KMS-11 (cell line): ENCODE measurements at regions not wholly inside any gene's neighbourhood (a gene's known extent, or its start where the extent isn't known, plus 50 kb on each side); places are given as distances from the start of the nearest gene placed in this dataset.

Experiments
- H2AFZ ChIP-seq: fragments of 200-600 bp; sonication (generic); 2 replicates; pipeline ENCODE4 v1.6.1; 2016; ENCODE audit warnings: antibody characterized with exemption, mixed run types, low read depth
- H3K27ac ChIP-seq: fragments of 200-600 bp; sonication (generic); 2 replicates; pipeline ENCODE4 v1.6.1; 2016; ENCODE audit warnings: mild to moderate bottlenecking, mixed run types
- H3K27me3 ChIP-seq: fragments of 200-600 bp; sonication (generic); 2 replicates; pipeline ENCODE4 v1.6.1; 2017; ENCODE audit warnings: mild to moderate bottlenecking, low read depth, mixed run types, moderate library complexity; ENCODE audit not compliant: insufficient read depth
- H3K36me3 ChIP-seq: fragments of 200-600 bp; sonication (generic); 2 replicates; pipeline ENCODE4 v1.6.1; 2017; ENCODE audit warnings: mild to moderate bottlenecking, mixed run types; ENCODE audit not compliant: insufficient read depth
- H3K4me1 ChIP-seq: fragments of 200-600 bp; sonication (generic); 2 replicates; pipeline ENCODE4 v1.6.1; 2016; ENCODE audit warnings: mild to moderate bottlenecking, low read depth, mixed run types; ENCODE audit not compliant: poor library complexity, severe bottlenecking
- H3K4me2 ChIP-seq: fragments of 200-600 bp; sonication (generic); 2 replicates; pipeline ENCODE4 v1.7.0; 2016; ENCODE audit warnings: mild to moderate bottlenecking, mixed run types
- H3K4me3 ChIP-seq: fragments of 200-600 bp; sonication (generic); IDR thresholded peaks from 2 replicates; pipeline ENCODE4 v1.6.1; 2017; ENCODE audit warnings: low read depth, low read length, mixed read lengths; ENCODE audit not compliant: insufficient read depth
- H3K79me2 ChIP-seq: fragments of 200-600 bp; sonication (generic); 2 replicates; pipeline ENCODE4 v1.6.1; 2016; ENCODE audit warnings: low read depth, mixed run types; ENCODE audit not compliant: insufficient read depth
- H3K9ac ChIP-seq: fragments of 200-600 bp; sonication (generic); 2 replicates; pipeline ENCODE4 v1.6.1; 2016; ENCODE audit warnings: mild to moderate bottlenecking, mixed run types
- H4K20me1 ChIP-seq: fragments of 200-600 bp; sonication (generic); 2 replicates; pipeline ENCODE4 v1.6.1; 2016; ENCODE audit warnings: mild to moderate bottlenecking, mixed run types; ENCODE audit not compliant: insufficient read depth
- TF ChIP-seq, protein P1 (sequence below): fragments of 200-600 bp; sonication (generic); conservative IDR thresholded peaks from 2 replicates; pipeline ENCODE4 v1.6.1; 2017; ENCODE audit warnings: low read depth, mild to moderate bottlenecking, antibody characterized with exemption, low read length, moderate library complexity, mixed read lengths

- TF ChIP-seq, protein P1, sequence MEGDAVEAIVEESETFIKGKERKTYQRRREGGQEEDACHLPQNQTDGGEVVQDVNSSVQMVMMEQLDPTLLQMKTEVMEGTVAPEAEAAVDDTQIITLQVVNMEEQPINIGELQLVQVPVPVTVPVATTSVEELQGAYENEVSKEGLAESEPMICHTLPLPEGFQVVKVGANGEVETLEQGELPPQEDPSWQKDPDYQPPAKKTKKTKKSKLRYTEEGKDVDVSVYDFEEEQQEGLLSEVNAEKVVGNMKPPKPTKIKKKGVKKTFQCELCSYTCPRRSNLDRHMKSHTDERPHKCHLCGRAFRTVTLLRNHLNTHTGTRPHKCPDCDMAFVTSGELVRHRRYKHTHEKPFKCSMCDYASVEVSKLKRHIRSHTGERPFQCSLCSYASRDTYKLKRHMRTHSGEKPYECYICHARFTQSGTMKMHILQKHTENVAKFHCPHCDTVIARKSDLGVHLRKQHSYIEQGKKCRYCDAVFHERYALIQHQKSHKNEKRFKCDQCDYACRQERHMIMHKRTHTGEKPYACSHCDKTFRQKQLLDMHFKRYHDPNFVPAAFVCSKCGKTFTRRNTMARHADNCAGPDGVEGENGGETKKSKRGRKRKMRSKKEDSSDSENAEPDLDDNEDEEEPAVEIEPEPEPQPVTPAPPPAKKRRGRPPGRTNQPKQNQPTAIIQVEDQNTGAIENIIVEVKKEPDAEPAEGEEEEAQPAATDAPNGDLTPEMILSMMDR, result no peak
- no peak overlapping the region for H2AFZ ChIP-seq
- no peaks in the 10 kb centered on the region for H3K4me1 ChIP-seq
- no peaks in the 10 kb centered on the region for H3K36me3 ChIP-seq
- no peaks in the 10 kb centered on the region for H3K79me2 ChIP-seq
- no peaks in the 10 kb centered on the region for H4K20me1 ChIP-seq
- H3K9ac ChIP-seq, result no peak overlapping the region
- H3K4me3 ChIP-seq, result no peak overlapping the region
- H3K27me3 ChIP-seq, result no peaks in the 10 kb centered on the region
- H3K27ac ChIP-seq, result no peak overlapping the region
- H3K4me2 ChIP-seq, result no peak overlapping the region
Measured at GRCh38 chr4:176925962-176926361, 133.2 kb upstream of the VEGFC start.

DNA sequence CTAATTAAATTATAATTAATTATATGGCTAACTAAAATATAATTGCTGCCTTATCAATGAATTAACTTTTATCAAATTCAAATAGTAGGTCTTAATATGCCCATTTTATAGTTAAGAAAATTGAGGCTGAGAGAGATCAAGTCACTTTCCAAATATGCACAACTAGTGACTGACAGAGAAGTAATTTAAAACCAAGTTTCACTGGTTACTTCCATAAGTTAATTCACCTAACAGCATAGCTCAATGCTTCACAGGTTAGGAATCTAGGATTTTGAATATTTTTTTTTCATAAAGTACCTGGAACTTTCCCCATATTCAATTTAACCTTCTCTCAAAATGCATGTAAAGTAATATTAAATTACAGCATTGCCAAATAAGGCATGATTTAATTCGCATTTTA, 134.4 kb upstream of the VEGFC start:
- Histone ChIP-seq H3K79me2 (no peaks in the 10 kb centered on the region), H3K9ac (no peak overlapping the region)

DNA sequence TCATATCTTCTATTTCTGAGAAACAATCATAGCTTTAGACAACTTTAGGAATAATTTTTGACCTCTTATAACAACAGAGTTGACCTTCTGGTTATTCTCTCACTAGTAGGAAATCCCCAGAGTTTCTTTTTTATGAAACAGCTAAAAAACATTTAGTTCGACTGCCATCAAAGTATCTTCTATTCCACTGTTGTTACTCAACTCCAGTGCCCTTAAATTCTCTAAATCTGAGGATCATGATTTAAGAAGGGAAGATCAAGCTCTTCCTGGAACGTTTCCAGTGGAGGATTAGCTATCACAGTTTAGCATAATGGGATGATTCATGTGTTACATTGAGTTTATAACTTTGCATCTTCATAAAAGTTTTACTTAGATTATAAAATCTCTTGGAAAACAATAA, 134.9 kb upstream of the VEGFC start:
- H3K4me3 ChIP-seq, result no peak overlapping the region
- H3K4me1 ChIP-seq, result no peaks in the 10 kb centered on the region
- H3K27ac ChIP-seq, result no peak overlapping the region
- H2AFZ ChIP-seq, result no peak overlapping the region
- TF ChIP-seq, protein P1, result no peak
- H3K27me3 ChIP-seq, result no peaks in the 10 kb centered on the region
- H4K20me1 ChIP-seq, result no peaks in the 10 kb centered on the region
- no peaks in the 10 kb centered on the region for H3K36me3 ChIP-seq
- H3K9ac ChIP-seq, result no peak overlapping the region
- H3K4me2 ChIP-seq, result no peak overlapping the region
- H3K79me2 ChIP-seq, result no peaks in the 10 kb centered on the region

More for the DNA sequence above, 134.4 kb upstream of the VEGFC start:
- Histone ChIP-seq H3K4me2 (no peak overlapping the region), H2AFZ (no peak overlapping the region), H3K27ac (no peak overlapping the region), H3K4me1 (no peaks in the 10 kb centered on the region), H3K36me3 (no peaks in the 10 kb centered on the region), H3K4me3 (no peak overlapping the region), H4K20me1 (no peaks in the 10 kb centered on the region), H3K27me3 (no peaks in the 10 kb centered on the region)
- TF ChIP-seq, protein P1, result no peak

DNA sequence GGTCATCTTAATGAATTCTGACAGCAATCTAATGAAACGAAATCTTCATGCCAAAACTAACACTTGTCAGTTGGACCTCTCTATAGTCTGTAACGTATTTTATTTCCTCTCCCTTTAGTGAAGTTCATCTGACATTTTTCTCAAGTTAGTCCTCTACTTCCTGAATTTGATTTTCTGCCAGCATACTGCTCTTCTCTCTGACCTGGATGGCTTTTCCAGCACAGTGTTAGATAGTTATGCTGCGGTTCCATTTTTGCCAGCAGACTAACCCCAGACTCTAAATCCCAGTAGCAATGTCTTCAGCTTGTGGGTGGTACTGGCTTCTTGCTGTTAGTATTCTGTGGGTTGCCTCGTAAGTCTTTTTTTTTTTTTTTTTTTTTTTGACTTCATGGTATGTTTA, 146.7 kb upstream of the VEGFC start:
- Histone ChIP-seq H3K4me1 (no peaks in the 10 kb centered on the region), H4K20me1 (no peaks in the 10 kb centered on the region), H3K27me3 (no peaks in the 10 kb centered on the region), H3K9ac (no peak overlapping the region), H3K36me3 (no peaks in the 10 kb centered on the region), H2AFZ (no peak overlapping the region), H3K79me2 (no peaks in the 10 kb centered on the region), H3K4me2 (no peak overlapping the region), H3K27ac (no peak overlapping the region), H3K4me3 (no peak overlapping the region)
- TF ChIP-seq, protein P1, result no peak
